Fibroblast of gingiva (primary cell): ENCODE measurements at regions not wholly inside any gene's neighbourhood (a gene's known extent, or its start where the extent isn't known, plus 50 kb on each side); places are given as distances from the start of the nearest gene placed in this dataset.
"Not testable (repeated sequence)": the region's sequence is repeated elsewhere in the genome, so short reads cannot be mapped to it uniquely, and the experiment has no call there.

Experiments
- DNase-seq: peaks from one replicate; pipeline ENCODE4 v3.0.0-alpha.2; 2011; ENCODE audit warnings: low read depth

GRCh38 chr4:158958489-158959270 is 144.2 kb upstream of the RAPGEF2 start:
- no peak for DNase-seq

- no peak for DNase-seq
Observed at GRCh38 chr4:158962393-158962792, 140.5 kb upstream of the RAPGEF2 start.

- DNase-seq = not testable (repeated sequence)
Observed at GRCh38 chr4:158963282-158963681, 139.6 kb upstream of the RAPGEF2 start.

- DNase-seq = no peak
Observed at GRCh38 chr4:158964114-158964727, 138.7 kb upstream of the RAPGEF2 start.

GRCh38 chr4:158964728-158965124 is 138.2 kb upstream of the RAPGEF2 start:
- DNase-seq = no peak

- DNase-seq = no peak
Observed at GRCh38 chr4:158965226-158965625, 137.7 kb upstream of the RAPGEF2 start.

GRCh38 chr4:158966091-158966490 is 136.8 kb upstream of the RAPGEF2 start:
- DNase-seq = no peak

- no peak for DNase-seq
Observed at GRCh38 chr4:158968961-158969360, 133.9 kb upstream of the RAPGEF2 start.

GRCh38 chr4:158970812-158971211 is 132.1 kb upstream of the RAPGEF2 start:
- DNase-seq = no peak

- DNase-seq = not testable (repeated sequence)
Observed at GRCh38 chr4:158974438-158974837, 128.4 kb upstream of the RAPGEF2 start.

GRCh38 chr4:158980711-158981110 is 122.2 kb upstream of the RAPGEF2 start:
- not testable (repeated sequence) for DNase-seq

- DNase-seq = no peak
Observed at GRCh38 chr4:158991534-158992155, 111.2 kb upstream of the RAPGEF2 start.

GRCh38 chr4:158993891-158994290 is 109.0 kb upstream of the RAPGEF2 start:
- no peak for DNase-seq

- no peak for DNase-seq
Observed at GRCh38 chr4:158995040-158995439, 107.8 kb upstream of the RAPGEF2 start.

- no peak for DNase-seq
Observed at GRCh38 chr4:158995965-158996364, 106.9 kb upstream of the RAPGEF2 start.

GRCh38 chr4:158996669-158997074 is 106.2 kb upstream of the RAPGEF2 start:
- DNase-seq = peak; percentile 83

- no peak for DNase-seq
Observed at GRCh38 chr4:158997660-158998349, 105.1 kb upstream of the RAPGEF2 start.

- DNase-seq = no peak
Observed at GRCh38 chr4:158998624-158999023, 104.3 kb upstream of the RAPGEF2 start.

- peak; percentile 17 for DNase-seq
Observed at GRCh38 chr4:158999166-158999682, 103.7 kb upstream of the RAPGEF2 start.

GRCh38 chr4:158999849-159000248 is 103.0 kb upstream of the RAPGEF2 start:
- no peak for DNase-seq

- peak; percentile 49 for DNase-seq
Observed at GRCh38 chr4:159002950-159003349, 99.9 kb upstream of the RAPGEF2 start.
